ENCODE measurements at regions not wholly inside any gene's neighbourhood (a gene's known extent, or its start where the extent isn't known, plus 50 kb on each side); places are given as distances from the start of the nearest gene placed in this dataset.

DNA sequence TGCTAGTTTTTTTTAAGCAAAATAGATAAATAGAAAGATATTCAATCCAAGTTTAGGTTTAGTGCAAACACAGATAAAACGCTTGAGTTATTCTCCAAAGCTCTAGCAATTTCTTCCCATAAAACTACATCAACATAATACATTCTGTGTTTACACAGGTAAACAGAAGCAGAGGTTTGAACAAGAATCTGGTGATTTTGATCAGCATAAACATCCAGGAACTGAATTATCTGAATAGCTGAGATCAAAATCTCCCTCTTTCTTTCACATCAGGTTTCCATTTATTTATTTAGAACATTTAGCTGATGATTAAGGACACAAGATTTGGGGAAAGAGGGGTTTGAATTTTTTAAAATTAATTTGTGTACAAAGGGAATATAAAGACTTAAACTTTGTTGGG, 1564.6 kb downstream of the MRPL39 start:
- Histone ChIP-seq H3K27me3 (no peaks in the 10 kb centered on the region), H3K4me3 (no peak overlapping the region), H3K36me3 (no peaks in the 10 kb centered on the region), H3K27ac (no peak overlapping the region), H3K4me1 (ENCODE audit: insufficient read depth) (peaks cover 4% of the 10 kb centered on the region), H3K9me3 (no peaks in the 10 kb centered on the region)
- TF ChIP-seq EP300 (IDR thresholded peaks at IDR 0.05), result no peak
- TF ChIP-seq, protein P1, sequence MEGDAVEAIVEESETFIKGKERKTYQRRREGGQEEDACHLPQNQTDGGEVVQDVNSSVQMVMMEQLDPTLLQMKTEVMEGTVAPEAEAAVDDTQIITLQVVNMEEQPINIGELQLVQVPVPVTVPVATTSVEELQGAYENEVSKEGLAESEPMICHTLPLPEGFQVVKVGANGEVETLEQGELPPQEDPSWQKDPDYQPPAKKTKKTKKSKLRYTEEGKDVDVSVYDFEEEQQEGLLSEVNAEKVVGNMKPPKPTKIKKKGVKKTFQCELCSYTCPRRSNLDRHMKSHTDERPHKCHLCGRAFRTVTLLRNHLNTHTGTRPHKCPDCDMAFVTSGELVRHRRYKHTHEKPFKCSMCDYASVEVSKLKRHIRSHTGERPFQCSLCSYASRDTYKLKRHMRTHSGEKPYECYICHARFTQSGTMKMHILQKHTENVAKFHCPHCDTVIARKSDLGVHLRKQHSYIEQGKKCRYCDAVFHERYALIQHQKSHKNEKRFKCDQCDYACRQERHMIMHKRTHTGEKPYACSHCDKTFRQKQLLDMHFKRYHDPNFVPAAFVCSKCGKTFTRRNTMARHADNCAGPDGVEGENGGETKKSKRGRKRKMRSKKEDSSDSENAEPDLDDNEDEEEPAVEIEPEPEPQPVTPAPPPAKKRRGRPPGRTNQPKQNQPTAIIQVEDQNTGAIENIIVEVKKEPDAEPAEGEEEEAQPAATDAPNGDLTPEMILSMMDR (IDR thresholded peaks at IDR 0.05), result no peak
- no peak for TF ChIP-seq POLR2A (IDR thresholded peaks at IDR 0.05)
- intact Hi-C loops (cut with DNase I), result loop anchor here in 1 of 4 donors (10.0 kb wide), 1 partner anchor 62 kb away; no protein-coding TSS in a partner anchor
- DNase-seq, result no peak
- WGBS, 3 donors, result 21 to 60% (median 34%) methylated on average over 1 of the region's 1 CpG

DNA sequence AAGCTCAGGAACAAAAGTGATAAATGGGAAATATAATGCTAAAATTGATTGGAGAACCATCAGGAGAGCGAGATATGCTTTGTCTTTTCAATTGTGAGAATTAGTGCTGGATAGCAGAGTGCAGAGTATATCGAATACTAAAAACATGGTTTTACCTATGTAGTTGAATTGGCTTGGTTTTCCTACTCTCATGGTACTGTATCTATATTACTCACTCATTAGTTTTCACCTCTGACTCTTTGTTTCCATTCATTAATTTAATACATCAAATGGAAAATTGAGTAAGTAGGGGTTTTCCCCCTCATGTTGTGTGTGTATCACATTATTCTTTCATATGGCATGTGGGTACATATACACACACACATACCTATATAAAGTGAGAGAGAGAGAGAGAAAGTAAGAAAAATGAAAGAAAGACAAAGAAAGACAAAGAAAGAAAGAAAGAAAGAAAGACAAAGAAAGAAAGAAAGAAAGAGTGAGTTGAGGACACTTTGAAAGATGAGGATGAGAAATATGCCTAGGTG, 1574.5 kb downstream of the MRPL39 start:
- peaks cover 5% of the 10 kb centered on the region for H3K27me3 ChIP-seq
- no peak overlapping the region for H3K27ac ChIP-seq
- TF ChIP-seq POLR2A (IDR thresholded peaks at IDR 0.05) (no peak), EP300 (IDR thresholded peaks at IDR 0.05) (no peak)
- TF ChIP-seq, protein P1 (IDR thresholded peaks at IDR 0.05), result no peak
- intact Hi-C loops (cut with DNase I), result no loop called here
- H3K4me3 ChIP-seq, result no peak overlapping the region
- no peaks in the 10 kb centered on the region for H3K36me3 ChIP-seq
- H3K4me1 ChIP-seq (ENCODE audit: insufficient read depth), result no peaks in the 10 kb centered on the region
- no peak for DNase-seq
- 46 to 70% (median 48%) methylated on average over 2 of the region's 2 CpGs for WGBS, 3 donors
- no peaks in the 10 kb centered on the region for H3K9me3 ChIP-seq

GRCh38 chr21:24027396-24027795, 1579.9 kb downstream of the MRPL39 start:
- intact Hi-C loops (cut with DNase I), result no loop called here
- no peak overlapping the region for H3K4me3 ChIP-seq
- H3K4me1 ChIP-seq (ENCODE audit: insufficient read depth), result peaks cover 2% of the 10 kb centered on the region
- TF ChIP-seq EP300 (IDR thresholded peaks at IDR 0.05) (no peak), POLR2A (IDR thresholded peaks at IDR 0.05) (no peak)
- TF ChIP-seq, protein P1 (IDR thresholded peaks at IDR 0.05), result no peak
- WGBS, 3 donors, result 37 to 40% (median 37%) methylated on average over 4 of the region's 4 CpGs
- no peaks in the 10 kb centered on the region for H3K36me3 ChIP-seq
- H3K27ac ChIP-seq, result no peak overlapping the region
- no peaks in the 10 kb centered on the region for H3K9me3 ChIP-seq
- no peak for DNase-seq
- H3K27me3 ChIP-seq, result no peaks in the 10 kb centered on the region

- TF ChIP-seq POLR2A (IDR thresholded peaks at IDR 0.05) (no peak), EP300 (IDR thresholded peaks at IDR 0.05) (no peak)
- TF ChIP-seq, protein P1 (IDR thresholded peaks at IDR 0.05), result no peak
- H3K4me3 ChIP-seq, result no peak overlapping the region
- no peaks in the 10 kb centered on the region for H3K36me3 ChIP-seq
- intact Hi-C loops (cut with DNase I), result no loop called here
- H3K27ac ChIP-seq, result no peak overlapping the region
- 1 to 3% (median 1%) methylated on average over 3 of the region's 3 CpGs for WGBS, 3 donors
- no peaks in the 10 kb centered on the region for H3K27me3 ChIP-seq
- H3K9me3 ChIP-seq, result no peaks in the 10 kb centered on the region
- DNase-seq, result no peak
- peaks cover 2% of the 10 kb centered on the region for H3K4me1 ChIP-seq (ENCODE audit: insufficient read depth)
Measured at GRCh38 chr21:24025101-24025500, 1582.2 kb downstream of the MRPL39 start.
